H9 (cell line): ENCODE measurements at regions not wholly inside any gene's neighbourhood (a gene's known extent, or its start where the extent isn't known, plus 50 kb on each side); places are given as distances from the start of the nearest gene placed in this dataset.
A peak's percentile ranks its signal among the peaks of the same experiment; 100 is the strongest.

ENCODE experiments used
- DNase-seq: peaks from one replicate; pipeline ENCODE4 v3.0.0-alpha.2; 2017
- H2AFZ ChIP-seq: one replicate; pipeline ENCODE4 v1.6.1; 2013; ENCODE audit warnings: mild to moderate bottlenecking, low read length, control low read depth, moderate library complexity
- H2AK5ac ChIP-seq: 2 replicates; pipeline ENCODE4 v1.6.1; 2013; ENCODE audit warnings: low read length, control low read depth, mixed read lengths; ENCODE audit not compliant: insufficient read length
- H2BK120ac ChIP-seq: one replicate; pipeline ENCODE4 v1.6.1; 2013; ENCODE audit warnings: low read depth, mild to moderate bottlenecking, low read length, control low read depth, inconsistent platforms; ENCODE audit not compliant: poor library complexity, severe bottlenecking
- H2BK12ac ChIP-seq: 2 replicates; pipeline ENCODE4 v1.6.1; 2013; ENCODE audit warnings: low read length, control low read depth, mixed read lengths, low read depth; ENCODE audit not compliant: insufficient read length
- H2BK15ac ChIP-seq: 2 replicates; pipeline ENCODE4 v1.6.1; 2013; ENCODE audit warnings: low read depth, low read length, control low read depth
- H2BK20ac ChIP-seq: one replicate; pipeline ENCODE4 v1.6.1; 2013; ENCODE audit warnings: low read depth, mild to moderate bottlenecking, low read length, control low read depth, inconsistent platforms; ENCODE audit not compliant: poor library complexity, severe bottlenecking
- H2BK5ac ChIP-seq: 2 replicates; pipeline ENCODE4 v1.6.1; 2013; ENCODE audit warnings: low read length, control low read depth, mixed read lengths; ENCODE audit not compliant: insufficient read length
- H3K14ac ChIP-seq: 2 replicates; pipeline ENCODE4 v1.6.1; 2013; ENCODE audit warnings: low read length, control low read depth; ENCODE audit not compliant: insufficient read depth
- H3K18ac ChIP-seq: 2 replicates; pipeline ENCODE4 v1.6.1; 2013; ENCODE audit warnings: low read depth, mild to moderate bottlenecking, mixed read lengths, low read length, control low read depth; ENCODE audit not compliant: insufficient read length
- H3K23ac ChIP-seq: 2 replicates; pipeline ENCODE4 v1.6.1; 2013; ENCODE audit warnings: low read length, control low read depth, mixed read lengths, low read depth; ENCODE audit not compliant: insufficient read length
- H3K23me2 ChIP-seq: 2 replicates; pipeline ENCODE4 v1.6.1; 2013; ENCODE audit warnings: low read depth, mild to moderate bottlenecking, mixed read lengths, low read length, control low read depth; ENCODE audit not compliant: insufficient read length, poor library complexity, severe bottlenecking
- H3K27ac ChIP-seq: 2 replicates; pipeline ENCODE4 v1.5.1; 2013; ENCODE audit warnings: low read length, control low read depth, mixed read lengths, low read depth; ENCODE audit not compliant: insufficient read length
- H3K27me3 ChIP-seq: 2 replicates; pipeline ENCODE4 v1.6.1; 2013; ENCODE audit warnings: low read length, control low read depth, inconsistent platforms; ENCODE audit not compliant: insufficient read depth
- H3K4ac ChIP-seq: 2 replicates; pipeline ENCODE4 v1.6.1; 2013; ENCODE audit warnings: low read depth, mild to moderate bottlenecking, control low read depth, inconsistent platforms, low read length, moderate library complexity
- H3K4me1 ChIP-seq: 2 replicates; pipeline ENCODE4 v1.6.1; 2013; ENCODE audit warnings: low read length, control low read depth, inconsistent platforms; ENCODE audit not compliant: insufficient read depth
- H3K4me2 ChIP-seq: 2 replicates; pipeline ENCODE4 v1.6.1; 2013; ENCODE audit warnings: low read length, control low read depth, mixed read lengths; ENCODE audit not compliant: insufficient read length, insufficient read depth
- H3K56ac ChIP-seq: 2 replicates; pipeline ENCODE4 v1.6.1; 2013; ENCODE audit warnings: low read depth, mild to moderate bottlenecking, mixed read lengths, low read length, control low read depth; ENCODE audit not compliant: insufficient read length
- H3K79me1 ChIP-seq: 2 replicates; pipeline ENCODE4 v1.6.1; 2013; ENCODE audit warnings: low read depth, mild to moderate bottlenecking, moderate library complexity, low read length, control low read depth, inconsistent platforms; ENCODE audit not compliant: insufficient read depth, poor library complexity, severe bottlenecking
- H3K79me2 ChIP-seq: 2 replicates; pipeline ENCODE4 v1.6.1; 2013; ENCODE audit warnings: low read length, control low read depth, inconsistent platforms; ENCODE audit not compliant: insufficient read depth
- H3K9ac ChIP-seq: 2 replicates; pipeline ENCODE4 v1.6.1; 2013; ENCODE audit warnings: low read length, control low read depth, mixed read lengths; ENCODE audit not compliant: insufficient read length; ENCODE audit errors: extremely low read depth
- H3K9me3 ChIP-seq: one replicate; pipeline ENCODE4 v1.6.1; 2013; ENCODE audit warnings: low read depth, low read length, inconsistent platforms; ENCODE audit not compliant: control insufficient read depth
- H3T11ph ChIP-seq: one replicate; pipeline ENCODE4 v1.6.1; 2013; ENCODE audit warnings: mild to moderate bottlenecking, low read length, control low read depth, inconsistent platforms
- H4K20me1 ChIP-seq: one replicate; pipeline ENCODE4 v1.6.1; 2013; ENCODE audit not compliant: control insufficient read depth, insufficient read length, insufficient read depth
- H4K5ac ChIP-seq: 2 replicates; pipeline ENCODE4 v1.6.1; 2013; ENCODE audit warnings: low read depth, mild to moderate bottlenecking, mixed read lengths, low read length, control low read depth; ENCODE audit not compliant: insufficient read length
- H4K8ac ChIP-seq: replicated peaks from 2 replicates; pipeline ENCODE4 v1.6.1; 2013; ENCODE audit warnings: low read length, control low read depth, mixed read lengths, low read depth; ENCODE audit not compliant: insufficient read length
- H4K91ac ChIP-seq: 2 replicates; pipeline ENCODE4 v1.6.1; 2013; ENCODE audit warnings: low read depth, mild to moderate bottlenecking, moderate library complexity, mixed read lengths, low read length, control low read depth; ENCODE audit not compliant: insufficient read length
- H3K27ac Mint-ChIP-seq, 3 experiments: 2 replicates in 2 of 3; 3 replicates in 1 of 3; pipeline ENCODE4 v1.8.0; 2020 to 2021; ENCODE audit warnings: mixed read lengths in 3 of 3, mild to moderate bottlenecking in 1 of 3, moderate library complexity in 1 of 3
- H3K27me3 Mint-ChIP-seq: 2 replicates; pipeline ENCODE4 v1.8.0; 2021; ENCODE audit warnings: low read depth, mild to moderate bottlenecking, moderate library complexity, mixed read lengths
- H3K36me3 Mint-ChIP-seq, 3 experiments: 2 replicates in 2 of 3; 3 replicates in 1 of 3; pipeline ENCODE4 v1.8.0; 2020 to 2021; ENCODE audit warnings: low read depth in 3 of 3, mixed read lengths in 3 of 3; ENCODE audit not compliant: insufficient read depth in 1 of 3
- H3K4me1 Mint-ChIP-seq, 2 experiments: 2 replicates each; pipeline ENCODE4 v1.8.0; 2020; ENCODE audit warnings: mixed read lengths in 2 of 2
- H3K4me3 Mint-ChIP-seq, 2 experiments: 2 replicates in 1 of 2; 3 replicates in 1 of 2; pipeline ENCODE4 v1.8.0; 2020 to 2021; ENCODE audit warnings: mild to moderate bottlenecking in 2 of 2, mixed read lengths in 2 of 2, moderate library complexity in 1 of 2
- H3K9me3 Mint-ChIP-seq, 2 experiments: 2 replicates in 1 of 2; 3 replicates in 1 of 2; pipeline ENCODE4 v1.8.0; 2020; ENCODE audit warnings: mild to moderate bottlenecking in 2 of 2, mixed read lengths in 2 of 2, moderate library complexity in 1 of 2
- CTCF ChIP-seq: fragments of 200-600 bp; sonication (generic); conservative IDR thresholded peaks from 3 replicates; pipeline ENCODE4 v1.8.0; 2021; ENCODE audit warnings: antibody characterized with exemption, mild to moderate bottlenecking
- WGBS: extraction: QIAGEN DNeasy Blood & Tissue Kit; methylation state at CpG from one replicate; pipeline ENCODE4 v1.1.7; 2013; ENCODE audit warnings: missing lambda C conversion rate, low lambda C conversion rate, mixed read lengths; ENCODE audit not compliant: insufficient read length; ENCODE audit errors: extremely low coverage; 5-methylcytosine and 5-hydroxymethylcytosine counted together

DNA sequence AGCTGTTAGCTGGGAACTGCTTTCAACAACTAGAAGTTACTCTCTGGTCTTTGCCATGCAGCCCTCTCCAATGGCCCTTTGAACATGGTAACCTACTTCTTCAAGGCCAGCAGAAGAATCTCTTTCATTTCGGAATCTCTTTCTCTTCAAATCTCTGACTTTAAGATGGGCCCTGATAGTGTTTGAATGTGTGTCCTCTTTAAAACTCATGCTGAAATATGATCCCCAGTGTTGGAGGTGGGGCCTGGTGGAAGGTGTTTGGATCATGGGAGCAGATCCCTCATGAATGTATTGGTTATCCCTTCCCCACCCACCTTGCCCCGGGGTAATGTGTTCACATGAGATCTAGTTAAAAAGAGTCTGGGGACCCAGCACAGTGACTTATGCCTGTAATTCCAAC, 54.5 kb upstream of the SOX13 start:
- TF ChIP-seq CTCF: no peak
- Histone ChIP-seq H4K5ac (no peak overlapping the region), H3K9me3 (no peaks in the 10 kb centered on the region), H3K4me1 (peaks cover 4% of the 10 kb centered on the region; the same call in 1 of the 2 replicates), H3K4me2 (no peak overlapping the region), H3K9ac (peak overlapping the region; percentile 14), H3K27ac (no peak overlapping the region), H3K56ac (no peak overlapping the region), H4K91ac (no peak overlapping the region), H2AFZ (peak overlapping the region; percentile 59), H3K79me2 (no peaks in the 10 kb centered on the region), H2AK5ac (no peak overlapping the region), H3K23ac (no peak overlapping the region), H2BK15ac (no peak overlapping the region), H3K18ac (no peak overlapping the region), H3K79me1 (no peaks in the 10 kb centered on the region), H4K8ac (no peak overlapping the region), H3K14ac (no peak overlapping the region), H2BK20ac (no peak overlapping the region), H3K23me2 (no peaks in the 10 kb centered on the region), H3T11ph (no peak overlapping the region), H3K27me3 (no peaks in the 10 kb centered on the region), H3K4ac (no peak overlapping the region), H2BK5ac (no peak overlapping the region), H2BK12ac (no peak overlapping the region), H4K20me1 (no peaks in the 10 kb centered on the region), H2BK120ac (no peak overlapping the region)
- no peak for DNase-seq
- H3K27ac Mint-ChIP-seq: no peak overlapping the region; a peak in 1 of 7 replicates
- H3K36me3 Mint-ChIP-seq: peaks cover 0 to 3% (median 0%) of the 10 kb centered on the region in 3 experiments; a peak in 1 of 7 replicates
- peaks cover 0 to 2% of the 10 kb centered on the region in 2 experiments; a peak in 2 of 5 replicates for H3K9me3 Mint-ChIP-seq
- H3K4me3 Mint-ChIP-seq: no peak overlapping the region
- H3K4me1 Mint-ChIP-seq: peaks cover 26 to 33% of the 10 kb centered on the region in 2 experiments
- no CpG with 5 or more reads among the region's 2 CpGs for WGBS
- H3K27me3 Mint-ChIP-seq: peaks cover 2% of the 10 kb centered on the region; the same call in 1 of the 2 replicates
